Stromal cell of bone marrow (primary cell): ENCODE measurements at regions not wholly inside any gene's neighbourhood (a gene's known extent, or its start where the extent isn't known, plus 50 kb on each side); places are given as distances from the start of the nearest gene placed in this dataset.
"Not testable (repeated sequence)": the region's sequence is repeated elsewhere in the genome, so short reads cannot be mapped to it uniquely, and the experiment has no call there.

Experiments
- DNase-seq: peaks from one replicate; pipeline ENCODE4 v3.0.0-alpha.2; 2012; ENCODE audit warnings: low read depth

DNA sequence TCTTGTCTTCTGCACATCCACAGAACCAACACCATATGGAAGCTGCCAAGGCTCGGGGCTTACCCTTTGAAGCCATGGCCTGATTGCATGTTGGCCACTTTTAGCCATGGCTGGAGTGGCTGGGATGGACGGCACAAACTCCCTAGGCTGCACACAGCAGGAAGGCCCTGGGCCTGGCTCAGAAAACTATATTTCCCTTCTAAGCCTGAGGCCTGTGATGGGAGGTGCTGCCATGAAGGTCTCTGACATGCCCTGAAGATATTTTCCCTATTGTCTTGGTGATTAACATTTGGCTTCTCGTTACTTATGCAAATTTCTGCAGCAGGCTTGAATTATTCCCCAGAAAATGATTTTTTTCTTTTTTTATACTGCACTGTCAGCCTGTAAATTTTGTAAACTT, 387.0 kb upstream of the KCND2 start:
- no peak for DNase-seq

DNA sequence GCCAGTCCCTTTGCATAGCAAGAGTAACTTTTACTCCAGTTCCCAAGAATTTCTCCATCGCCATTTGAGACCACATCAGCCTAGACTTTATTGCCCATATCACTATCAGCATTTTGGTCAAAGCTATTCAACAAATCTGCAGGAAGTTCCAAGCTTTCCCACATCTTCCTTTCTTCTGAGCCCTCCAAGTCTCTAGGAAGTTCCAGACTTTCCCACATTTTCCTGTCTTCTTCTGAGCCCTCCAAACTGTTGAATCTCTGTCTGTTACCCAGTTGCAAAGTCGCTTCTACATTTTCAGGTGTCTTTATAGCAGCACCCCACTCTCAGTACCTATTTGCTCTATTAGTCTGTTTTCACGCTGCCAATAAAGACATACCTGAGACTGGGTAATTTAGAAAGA, 386.4 kb upstream of the KCND2 start:
- DNase-seq: not testable (repeated sequence)

DNA sequence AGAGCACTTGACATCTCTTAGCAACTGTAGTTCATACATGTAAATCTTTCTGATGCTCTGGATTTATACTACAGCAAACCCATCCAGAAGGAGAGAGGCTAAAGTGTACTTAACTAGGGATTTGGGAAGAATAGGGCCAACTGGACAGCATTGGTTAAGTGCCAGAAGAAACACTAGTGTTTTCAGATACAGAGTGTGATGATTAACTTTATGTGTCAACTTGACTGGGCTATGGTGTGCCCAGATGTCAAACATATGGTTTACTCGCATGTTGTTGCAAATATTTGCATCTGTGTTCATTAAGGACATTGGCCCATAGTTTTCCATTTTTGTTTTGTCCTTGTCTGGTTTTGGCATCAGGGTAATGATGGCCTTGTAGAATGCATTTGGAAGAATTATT, 384.7 kb upstream of the KCND2 start:
- DNase-seq: no peak

DNA sequence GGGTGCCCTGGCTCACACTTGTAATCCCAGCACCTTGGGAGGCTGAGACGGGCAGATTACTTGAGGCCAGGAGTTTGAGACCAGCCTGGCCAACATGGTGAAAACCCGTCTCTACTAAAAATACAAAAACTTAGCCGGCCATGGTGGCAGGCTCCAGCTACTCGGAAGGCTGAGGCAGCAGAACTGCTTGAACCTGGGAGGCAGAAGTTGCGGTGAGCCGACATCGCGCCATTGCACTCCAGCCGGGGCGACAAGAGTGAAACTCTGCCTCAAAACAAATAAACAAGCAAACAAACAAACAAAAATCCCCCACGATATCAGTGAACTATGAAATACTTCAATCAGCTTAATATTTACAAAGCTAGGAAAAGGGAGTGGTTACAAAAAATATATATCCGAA, 382.3 kb upstream of the KCND2 start:
- DNase-seq: no peak

DNA sequence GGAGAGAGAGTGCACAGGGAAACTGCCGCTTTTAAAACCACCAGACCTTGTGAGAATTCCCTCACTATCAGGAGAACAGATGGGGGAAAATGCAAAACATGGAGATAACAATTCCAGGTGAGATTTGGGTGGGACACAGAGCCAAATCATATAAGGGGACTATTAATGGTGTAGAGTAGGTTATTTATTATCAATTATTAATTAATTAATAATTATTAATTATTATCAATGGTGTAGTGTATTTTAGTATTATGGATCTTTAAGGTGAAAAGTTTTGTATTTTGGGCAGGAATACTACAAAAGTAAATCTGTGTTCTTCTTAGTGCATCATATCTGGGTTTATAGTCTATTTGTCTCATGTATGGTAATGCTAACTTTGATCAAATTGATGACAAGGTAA, 377.7 kb upstream of the KCND2 start:
- no peak for DNase-seq

DNA sequence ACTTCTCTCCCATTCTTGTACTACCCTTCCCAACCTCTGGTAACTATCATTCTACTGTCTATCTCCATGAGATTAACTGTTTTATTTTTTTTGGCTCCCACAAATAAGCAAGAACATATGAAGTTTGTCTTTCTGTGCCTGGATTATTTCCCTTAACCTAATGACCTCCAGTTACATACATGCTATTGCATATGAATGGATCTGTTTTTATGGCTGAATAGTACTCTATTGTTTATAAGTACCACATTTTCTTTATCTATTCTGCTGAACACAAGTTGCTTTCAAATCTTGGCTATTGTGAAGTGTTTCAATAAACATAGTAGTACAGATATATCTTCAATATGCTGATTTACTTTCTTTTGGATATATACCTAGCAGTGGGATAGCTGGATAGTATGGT, 376.6 kb upstream of the KCND2 start:
- no peak for DNase-seq

DNA sequence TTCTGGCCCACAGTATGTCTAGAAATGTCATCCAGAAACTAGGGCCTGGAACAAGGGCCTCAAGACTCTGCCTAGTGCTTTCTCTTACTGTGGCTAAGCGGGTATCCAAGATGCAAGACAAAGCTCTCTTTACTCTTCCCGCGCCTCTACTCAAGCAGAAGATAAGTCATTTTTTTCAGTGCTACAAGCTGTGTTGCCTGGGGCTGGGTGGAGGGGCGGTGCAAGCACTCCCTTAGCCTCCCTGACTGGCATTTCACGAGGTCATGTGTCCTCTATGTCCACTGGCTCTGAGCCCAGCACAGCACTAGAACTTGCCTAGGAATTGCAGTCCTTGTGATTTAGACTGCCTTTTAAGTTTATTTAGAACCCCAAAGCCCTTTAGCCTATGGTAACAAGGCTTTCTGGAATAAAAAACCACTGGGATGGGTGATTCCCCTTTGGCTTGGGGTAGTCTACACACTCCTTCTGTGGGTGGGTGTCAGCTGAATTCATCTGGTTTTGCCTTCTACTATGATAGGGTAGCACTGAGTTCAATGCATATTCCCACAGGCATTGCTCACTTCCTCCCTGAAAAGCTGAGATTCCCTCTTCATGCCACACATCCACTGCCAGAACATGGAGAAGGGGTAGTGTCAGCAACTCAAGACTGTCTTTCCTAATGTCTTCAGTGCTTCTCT, 371.8 kb upstream of the KCND2 start:
- DNase-seq: no peak

DNA sequence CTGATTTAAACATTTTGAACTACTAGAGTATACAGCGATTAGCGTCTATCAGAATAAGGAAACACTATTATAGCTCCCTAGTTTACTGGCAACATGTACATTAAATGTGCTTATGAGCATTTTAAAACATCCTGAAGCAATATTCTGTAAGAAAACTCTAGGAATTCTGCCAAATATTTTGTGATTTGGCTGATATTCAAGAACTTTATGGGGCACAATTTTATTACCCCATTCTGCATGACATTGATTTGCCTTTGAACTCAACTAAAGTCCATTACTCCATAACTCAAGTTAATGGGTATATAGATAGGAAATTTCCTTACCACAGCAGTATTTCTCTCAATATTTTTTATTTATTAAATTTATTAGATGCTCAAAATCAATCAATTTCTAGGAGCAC, 369.9 kb upstream of the KCND2 start:
- no peak for DNase-seq

DNA sequence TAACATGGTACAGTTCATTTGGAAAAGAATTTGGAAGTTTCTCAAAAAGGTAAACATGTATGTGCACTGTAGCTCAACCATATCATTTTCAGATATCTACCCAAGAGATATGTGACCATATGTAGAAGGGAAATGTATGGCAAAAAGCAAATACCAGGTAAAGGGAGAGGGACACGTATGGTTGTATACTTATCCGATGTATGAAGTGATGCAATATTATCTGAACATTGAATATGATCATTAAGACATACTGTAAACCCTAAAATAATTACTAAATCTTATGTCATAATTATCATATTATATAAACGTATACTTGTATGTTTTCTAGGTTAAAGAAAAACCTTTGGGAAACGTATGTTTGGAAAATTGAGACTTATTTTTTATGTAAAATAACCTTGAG, 367.5 kb upstream of the KCND2 start:
- no peak for DNase-seq

DNA sequence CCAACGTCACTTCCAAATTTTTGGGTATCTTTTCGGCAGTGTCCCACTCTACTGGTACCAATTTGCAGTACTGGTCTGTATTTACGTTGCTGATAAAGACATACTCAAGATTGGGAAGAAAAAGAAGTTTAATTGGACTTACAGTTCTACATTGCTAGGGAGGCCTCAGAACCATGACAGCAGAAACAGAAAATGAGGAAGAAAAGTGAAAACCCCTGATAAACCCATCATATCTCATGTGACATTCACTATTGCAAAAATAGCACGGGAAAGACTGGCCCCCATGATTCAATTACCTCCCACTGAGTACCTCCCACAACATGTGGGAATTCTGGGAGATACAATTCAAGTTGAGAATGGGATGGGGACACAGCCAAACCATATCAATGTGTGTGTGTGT, 364.0 kb upstream of the KCND2 start:
- no peak for DNase-seq

DNA sequence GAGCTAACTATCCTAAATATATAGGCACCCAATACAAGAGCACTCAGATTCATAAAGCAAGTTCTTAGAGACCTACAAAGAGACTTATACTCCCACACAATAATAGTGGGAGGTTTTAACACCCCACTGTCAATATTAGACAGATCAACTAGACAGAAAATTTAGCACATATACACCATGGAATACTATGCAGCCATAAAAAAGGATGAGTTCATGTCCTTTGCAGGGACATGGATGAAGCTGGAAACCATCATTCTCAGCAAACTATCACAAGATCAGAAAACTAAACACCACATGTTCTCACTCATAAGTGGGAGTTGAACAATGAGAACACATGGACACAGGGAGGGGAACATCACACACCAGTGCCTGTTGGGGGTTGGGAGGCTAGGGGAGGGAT, 358.9 kb upstream of the KCND2 start:
- DNase-seq: not testable (repeated sequence)

DNA sequence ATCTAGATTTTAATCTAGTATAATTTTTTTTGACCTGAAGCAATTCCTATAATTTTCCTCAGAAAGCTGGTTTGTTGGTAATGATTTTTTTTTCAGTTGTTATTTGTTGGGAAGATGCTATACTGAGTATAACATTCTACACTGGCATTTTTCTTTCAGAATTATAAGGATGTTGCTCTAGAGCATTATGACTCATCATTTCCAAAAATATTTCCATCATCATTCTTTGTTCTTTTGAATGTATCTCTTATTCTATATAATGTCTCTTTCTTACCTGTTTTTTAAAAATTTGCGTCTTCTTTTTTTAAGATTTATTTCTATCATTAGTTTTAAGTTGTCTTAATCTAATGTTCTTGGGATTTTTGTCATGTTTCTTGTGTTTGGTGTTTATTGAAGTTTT, 356.5 kb upstream of the KCND2 start:
- DNase-seq: no peak

DNA sequence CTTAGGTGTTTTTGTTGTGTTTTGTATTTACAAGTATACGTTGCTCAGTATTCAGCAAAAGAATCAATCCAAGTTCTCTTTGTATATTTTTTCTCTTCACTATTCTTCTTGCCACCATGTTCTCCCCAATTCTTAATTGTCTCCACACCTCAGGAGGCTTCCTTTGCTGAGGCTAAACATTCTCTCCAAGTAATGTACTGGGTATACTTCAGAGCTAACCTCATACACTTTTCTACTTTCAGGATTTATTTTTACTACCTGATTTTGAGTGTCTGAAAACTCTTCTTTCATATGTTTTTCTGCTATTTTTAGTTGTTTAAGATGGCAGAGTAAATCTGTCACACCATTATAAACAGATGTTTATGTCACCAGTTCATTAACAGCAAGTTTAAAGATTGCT, 354.8 kb upstream of the KCND2 start:
- DNase-seq: no peak

DNA sequence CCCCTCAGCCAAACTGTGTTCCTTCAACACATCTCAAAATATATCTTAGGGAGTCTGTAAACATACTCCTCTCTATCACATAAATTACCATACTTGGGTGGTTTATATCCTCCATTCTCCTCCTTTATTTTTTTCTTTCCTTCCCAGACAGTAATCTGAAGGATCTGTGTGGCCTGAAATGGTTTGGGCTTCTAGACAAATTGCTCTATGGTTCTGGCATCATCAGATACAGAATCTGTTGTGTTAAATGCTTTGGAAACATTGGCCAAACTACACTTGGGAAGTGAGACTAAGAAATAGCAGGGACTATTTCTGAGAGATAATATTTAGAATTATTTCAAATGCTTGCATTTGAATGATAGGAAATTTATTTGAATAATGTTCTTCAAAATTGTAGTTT, 353.0 kb upstream of the KCND2 start:
- DNase-seq: no peak

DNA sequence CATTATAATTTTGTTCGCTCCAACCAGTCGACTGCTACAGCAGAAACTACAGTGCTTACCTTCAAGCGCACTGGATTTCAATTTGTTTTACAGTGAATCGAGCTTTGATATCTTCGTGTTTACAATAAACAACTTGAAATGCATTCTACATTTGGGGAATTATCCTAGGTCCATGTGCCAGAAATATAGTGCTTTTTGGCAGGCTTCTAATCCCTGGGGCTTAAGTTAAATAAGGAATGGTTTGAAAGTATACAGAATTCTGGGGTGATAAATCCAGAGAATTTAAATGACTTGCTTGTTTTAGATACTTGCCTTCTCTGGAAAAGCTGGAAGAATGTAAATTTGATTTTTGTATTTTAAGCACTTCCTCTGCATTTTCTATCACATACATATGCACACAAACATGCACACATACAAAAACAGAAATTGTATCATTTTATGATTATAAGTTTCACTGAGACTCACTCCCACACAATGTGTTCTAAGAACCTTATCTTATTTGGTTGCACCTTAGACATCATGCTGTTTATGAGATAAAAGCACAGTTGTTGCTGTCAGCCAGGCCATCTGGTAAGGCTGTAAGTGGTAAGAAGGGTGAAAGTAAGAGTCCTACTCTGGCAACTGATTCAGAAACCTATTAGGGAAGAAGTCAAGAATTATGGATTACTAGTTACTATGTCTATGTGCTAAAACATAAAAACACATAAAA, 347.2 kb upstream of the KCND2 start:
- DNase-seq: no peak

DNA sequence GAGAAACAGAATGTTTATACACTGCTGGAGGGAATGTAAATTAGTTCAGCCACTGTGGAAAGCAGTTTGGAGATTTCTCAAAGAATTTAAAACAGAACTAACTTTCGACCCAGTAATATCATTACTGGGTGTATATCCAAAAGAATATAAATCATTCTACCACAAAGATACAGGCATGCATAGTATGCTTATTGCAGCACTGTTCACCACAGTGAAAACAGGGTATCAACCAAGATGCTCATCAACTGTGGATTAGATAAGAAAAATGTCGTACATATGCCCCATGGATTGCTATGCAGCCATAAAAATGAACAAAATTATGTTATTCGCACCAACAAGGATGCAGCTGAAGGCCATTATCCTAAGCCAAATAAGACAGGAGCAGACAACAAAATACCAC, 343.1 kb upstream of the KCND2 start:
- no peak for DNase-seq

DNA sequence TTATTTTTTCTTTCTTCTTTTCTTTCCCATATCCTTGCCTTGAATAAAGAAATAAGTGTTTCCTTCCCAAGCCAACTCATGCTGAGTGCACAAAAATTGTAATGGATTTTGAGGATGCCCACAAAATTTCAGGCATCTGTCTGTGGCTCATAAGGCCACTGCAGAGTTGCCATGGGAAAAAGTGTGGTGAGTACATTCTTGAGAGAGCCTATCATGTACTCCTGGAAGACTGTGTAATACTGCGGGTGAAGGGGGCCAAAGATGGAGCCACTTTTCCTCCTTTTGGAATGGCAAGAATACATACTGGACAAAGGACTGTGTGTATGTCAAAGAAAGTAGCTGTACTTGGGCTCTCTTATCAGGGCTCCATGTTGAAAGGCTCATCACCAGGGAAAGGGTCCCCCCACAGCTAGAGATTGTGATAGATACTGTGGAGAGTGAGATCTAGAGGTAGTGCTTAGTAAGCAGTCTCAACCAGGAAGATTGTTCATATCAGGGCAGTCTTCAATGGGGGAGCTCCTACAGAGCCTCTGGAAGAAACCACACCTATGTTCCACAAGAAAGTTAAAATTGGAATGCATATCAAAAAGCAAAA, 341.6 kb upstream of the KCND2 start:
- no peak for DNase-seq

DNA sequence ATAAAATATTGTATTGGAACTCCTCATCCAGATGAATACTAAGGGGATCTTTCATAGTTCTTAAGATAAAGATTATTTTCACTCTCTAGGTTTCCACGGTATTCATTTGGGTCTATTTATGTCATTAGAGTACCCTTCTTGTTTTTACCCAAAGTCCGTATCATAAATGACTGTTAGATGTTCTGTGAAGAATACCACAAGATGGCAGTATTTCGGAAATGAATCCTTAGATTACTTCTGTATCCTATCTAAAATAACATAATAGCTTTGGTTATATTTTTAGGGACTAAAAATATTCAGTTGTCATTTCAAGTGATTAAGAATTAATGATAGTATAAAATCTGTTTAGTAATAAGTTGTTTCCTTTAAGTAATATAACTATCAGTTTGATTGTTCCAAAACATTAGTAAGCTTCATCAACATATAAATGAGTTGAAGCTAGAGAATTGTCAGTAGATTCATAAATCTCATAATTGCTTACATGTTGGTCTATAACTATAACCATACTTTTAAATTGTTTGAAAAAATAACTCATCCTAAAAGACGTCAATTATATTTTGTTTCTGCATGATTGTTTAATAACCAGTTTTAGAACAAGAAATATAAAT, 337.5 kb upstream of the KCND2 start:
- DNase-seq: peak; percentile 48

DNA sequence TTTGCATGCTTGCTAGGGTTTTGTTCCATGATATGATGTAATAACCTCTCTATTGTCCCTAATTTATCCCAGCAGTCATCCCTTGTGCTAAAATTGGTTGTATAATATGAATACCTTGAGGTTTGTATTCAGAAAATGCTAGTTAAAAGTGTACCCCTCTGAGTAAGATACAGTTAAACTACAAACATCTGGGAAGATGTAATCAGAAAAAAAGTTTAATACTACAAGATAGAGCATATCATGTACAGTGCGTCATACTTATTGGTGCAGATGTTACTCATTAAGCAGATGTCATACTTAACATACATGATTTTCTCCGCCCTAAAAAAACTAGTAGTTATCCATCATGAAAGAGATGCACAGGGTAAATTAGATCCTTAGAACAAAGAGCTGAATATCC, 336.1 kb upstream of the KCND2 start:
- no peak for DNase-seq

DNA sequence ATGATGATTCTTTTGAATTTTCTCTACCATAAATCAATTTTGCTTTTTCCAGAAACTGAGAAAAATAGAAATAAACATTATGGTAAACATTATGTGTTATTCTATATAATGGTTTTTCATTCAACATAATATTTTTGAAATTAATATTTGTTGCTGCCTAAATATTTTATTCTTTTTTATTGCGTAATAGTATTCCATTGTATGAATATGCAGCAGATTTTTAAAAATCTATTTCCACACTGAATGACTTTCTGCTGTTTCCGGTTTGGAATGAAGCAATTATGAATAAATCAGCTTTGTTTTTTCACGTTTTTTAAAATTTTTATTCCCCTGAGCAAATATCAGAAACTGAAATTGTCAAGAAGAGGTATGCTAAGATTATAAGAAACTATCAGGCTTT, 335.2 kb upstream of the KCND2 start:
- no peak for DNase-seq

DNA sequence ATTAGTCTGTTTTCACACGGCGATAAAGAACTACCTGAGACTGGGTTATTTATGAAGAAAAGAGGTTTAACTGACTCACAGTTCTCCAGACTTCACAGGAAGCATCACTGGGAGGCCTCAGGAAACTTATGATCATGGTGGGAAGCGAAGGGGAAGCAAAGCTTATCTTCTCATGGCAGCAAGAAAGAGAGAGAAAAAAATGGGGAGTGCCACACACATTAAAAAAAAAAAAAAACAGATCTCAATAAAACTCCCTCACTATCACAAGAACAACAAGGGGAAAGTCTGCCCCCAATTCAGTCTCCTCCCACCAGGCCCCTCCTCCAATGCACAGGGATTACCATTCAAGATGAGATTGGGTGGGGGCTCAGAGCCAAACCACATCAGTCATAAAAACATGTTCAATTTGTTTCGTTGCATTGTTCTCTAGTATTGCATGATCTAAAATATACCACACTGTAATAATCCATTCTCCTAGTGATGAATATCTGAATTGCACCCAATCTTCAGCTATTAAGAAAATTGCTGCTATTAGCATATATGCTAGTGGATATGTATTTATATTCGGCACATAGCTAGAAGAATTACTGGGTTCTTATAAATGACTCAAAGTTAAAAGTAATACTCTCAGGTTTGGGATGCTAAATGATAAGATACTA, 328.9 kb upstream of the KCND2 start:
- DNase-seq: no peak

DNA sequence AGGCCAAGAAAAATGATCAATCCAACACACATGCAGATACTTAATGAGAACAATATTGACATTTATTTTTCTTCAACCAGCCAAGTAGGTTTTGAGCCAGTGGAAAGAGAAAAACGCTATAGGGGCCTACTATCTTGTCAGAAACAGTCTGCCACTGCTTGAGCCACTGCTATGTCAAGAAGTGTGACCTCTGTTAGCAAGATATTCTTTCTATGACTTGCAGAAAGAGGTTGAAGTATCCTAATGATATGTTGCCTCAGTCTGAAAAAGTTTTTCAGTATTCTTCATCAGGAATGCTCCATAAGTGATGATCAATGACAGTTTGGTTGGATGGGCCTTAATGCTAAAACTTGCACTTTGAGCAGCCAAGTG, 328.4 kb upstream of the KCND2 start:
- DNase-seq: no peak

DNA sequence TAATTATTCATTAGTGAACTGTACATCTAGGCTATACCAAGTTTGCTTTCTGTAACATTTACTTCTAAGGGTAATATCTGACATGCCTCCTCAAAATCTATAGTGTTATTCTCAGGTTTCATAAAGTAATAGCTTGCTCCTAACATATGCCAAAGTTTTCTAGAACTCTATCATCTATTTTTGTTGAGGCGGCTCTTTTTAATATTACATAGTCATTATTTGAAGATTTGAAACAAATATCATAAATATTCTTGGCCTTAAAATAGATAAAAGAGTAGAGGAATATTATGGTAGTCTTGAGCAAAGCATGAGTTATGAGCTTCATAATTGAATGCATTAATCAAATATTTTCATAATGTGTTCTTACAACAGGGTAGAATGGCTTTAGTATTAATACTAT, 327.2 kb upstream of the KCND2 start:
- DNase-seq: no peak
